RWPE1 (cell line): ENCODE measurements at regions not wholly inside any gene's neighbourhood (a gene's known extent, or its start where the extent isn't known, plus 50 kb on each side); places are given as distances from the start of the nearest gene placed in this dataset.

ENCODE experiments used
- CTCF ChIA-PET: fragments of 350-600 bp; sonication (Branson Sonifier 250); formaldehyde crosslinking; extraction: SDS; loops from one replicate; lab custom pipeline; 2021; lab: Yijun Ruan, JAX
- POLR2A ChIA-PET: fragments of 400-600 bp; formaldehyde crosslinking; extraction: SDS; loops from one replicate; lab custom pipeline; 2020; ENCODE audit warnings: antibody characterized with exemption; ENCODE audit not compliant: low non-redundant PET; lab: Yijun Ruan, JAX
- DNase-seq: peaks from one replicate; pipeline ENCODE4 v3.0.0; 2012; ENCODE audit warnings: low spot score
- H3K27ac ChIP-seq: fragments of 450-650 bp; 2 replicates; pipeline ENCODE4 v1.5.1; 2017
- CTCF ChIP-seq: fragments of 450-650 bp; conservative IDR thresholded peaks from 2 replicates; pipeline ENCODE4 v1.5.1; 2017; ENCODE audit warnings: low read depth, mild to moderate bottlenecking

- no peak overlapping the region for H3K27ac ChIP-seq
- DNase-seq: no peak
- ChIA-PET CTCF (interaction anchor here (0.6 kb wide), 1 partner anchor 1823 kb away, joined by 3 read pairs; no protein-coding TSS in a partner anchor), POLR2A (no interaction called here)
- TF ChIP-seq CTCF: no peak
Observed at GRCh38 chr5:165173651-165174050, 1668.2 kb downstream of the MAT2B start.

- H3K27ac ChIP-seq: no peak overlapping the region
- no peak for DNase-seq
- ChIA-PET CTCF (no interaction called here), POLR2A (no interaction called here)
- no peak for TF ChIP-seq CTCF
Observed at GRCh38 chr5:165175041-165175440, 1669.6 kb downstream of the MAT2B start.

GRCh38 chr5:165184183-165184582, 1678.8 kb downstream of the MAT2B start:
- no peak overlapping the region for H3K27ac ChIP-seq
- TF ChIP-seq CTCF: no peak
- ChIA-PET CTCF (no interaction called here), POLR2A (no interaction called here)
- DNase-seq: no peak

- DNase-seq: no peak
- POLR2A ChIA-PET: no interaction called here
- CTCF ChIA-PET: interaction anchor here (0.7 kb wide), 1 partner anchor 243 kb away, joined by 3 read pairs; no protein-coding TSS in a partner anchor
- no peak for TF ChIP-seq CTCF
- no peak overlapping the region for H3K27ac ChIP-seq
Observed at GRCh38 chr5:165185716-165186115, 1680.3 kb downstream of the MAT2B start.

- POLR2A ChIA-PET: no interaction called here
- TF ChIP-seq CTCF: no peak
- CTCF ChIA-PET: no interaction called here
Observed at GRCh38 chr5:165187815-165188214, 1682.4 kb downstream of the MAT2B start.

GRCh38 chr5:165188556-165189175, 1683.2 kb downstream of the MAT2B start:
- ChIA-PET POLR2A (no interaction called here), CTCF (no interaction called here)
- H3K27ac ChIP-seq: no peak overlapping the region
- no peak for TF ChIP-seq CTCF
- no peak for DNase-seq

More at GRCh38 chr5:165187815-165188214, 1682.4 kb downstream of the MAT2B start:
- no peak for DNase-seq
- no peak overlapping the region for H3K27ac ChIP-seq
